OCI-LY7 (cell line): ENCODE measurements at regions not wholly inside any gene's neighbourhood (a gene's known extent, or its start where the extent isn't known, plus 50 kb on each side); places are given as distances from the start of the nearest gene placed in this dataset.

ENCODE experiments used
- BruUV-seq: library from RNA; stranded (reverse); fragments of 400-500 nt; replicated peaks from 2 replicates; lab custom pipeline; 2021; lab: Mats Ljungman, UMichigan
- CTCF ChIA-PET: fragments of 300-600 bp; sonication (Branson Sonifier 250); formaldehyde crosslinking; loops from one replicate; lab custom pipeline; 2022; ENCODE audit warnings: antibody characterized with exemption; ENCODE audit not compliant: unreplicated experiment; lab: Charles Lee
- POLR2A ChIA-PET: fragments of 300-600 bp; sonication (Branson Sonifier 250); formaldehyde crosslinking; loops from one replicate; lab custom pipeline; 2022; ENCODE audit warnings: antibody characterized with exemption; lab: Charles Lee
- DNase-seq: peaks from one replicate; pipeline ENCODE4 v3.0.0-alpha.2; 2015; ENCODE audit warnings: low spot score
- H2AFZ ChIP-seq: fragments of 200-600 bp; sonication (generic), shearing (Covaris generic); 2 replicates; pipeline ENCODE4 v1.6.1; 2014; ENCODE audit warnings: mild to moderate bottlenecking, antibody characterized with exemption, low read length, moderate library complexity
- H3K27ac ChIP-seq: fragments of 200-600 bp; sonication (generic); 2 replicates; pipeline ENCODE4 v1.5.1; 2014; ENCODE audit warnings: mixed run types, low read depth, mild to moderate bottlenecking, moderate library complexity, low read length, inconsistent platforms; ENCODE audit not compliant: poor library complexity, severe bottlenecking
- H3K36me3 ChIP-seq: fragments of 200-600 bp; sonication (generic); 2 replicates; pipeline ENCODE4 v1.6.1; 2014; ENCODE audit warnings: mild to moderate bottlenecking, antibody characterized with exemption, low read length, moderate library complexity, mixed read lengths; ENCODE audit not compliant: insufficient read depth
- H3K4me1 ChIP-seq: fragments of 200-600 bp; sonication (generic); 2 replicates; pipeline ENCODE4 v1.5.1; 2014; ENCODE audit warnings: mild to moderate bottlenecking, low read length; ENCODE audit not compliant: insufficient read depth, poor library complexity, severe bottlenecking
- H3K4me2 ChIP-seq: fragments of 200-600 bp; sonication (generic); 2 replicates; pipeline ENCODE4 v1.6.1; 2014; ENCODE audit warnings: mild to moderate bottlenecking, low read length
- H3K4me3 ChIP-seq: fragments of 200-600 bp; sonication (generic); 2 replicates; pipeline ENCODE4 v1.5.1; 2014; ENCODE audit warnings: mild to moderate bottlenecking, low read depth, low read length; ENCODE audit not compliant: poor library complexity, severe bottlenecking
- H3K79me2 ChIP-seq: fragments of 200-600 bp; sonication (generic); 2 replicates; pipeline ENCODE4 v1.6.1; 2016; ENCODE audit warnings: low read depth, mild to moderate bottlenecking, low read length, moderate library complexity, mixed read lengths; ENCODE audit not compliant: insufficient read depth
- H3K9me2 ChIP-seq: fragments of 200-600 bp; sonication (generic); 2 replicates; pipeline ENCODE4 v1.6.1; 2016; ENCODE audit warnings: mild to moderate bottlenecking, low read length, mixed read lengths; ENCODE audit not compliant: insufficient read depth
- H3K9me3 ChIP-seq: fragments of 200-600 bp; sonication (generic); 2 replicates; pipeline ENCODE4 v1.6.1; 2014; ENCODE audit warnings: mild to moderate bottlenecking, mixed run types, low read length, mixed read lengths
- H4K20me1 ChIP-seq: fragments of 200-600 bp; sonication (generic); 2 replicates; pipeline ENCODE4 v1.6.1; 2014; ENCODE audit warnings: mild to moderate bottlenecking, antibody characterized with exemption, low read length, moderate library complexity, mixed read lengths; ENCODE audit not compliant: insufficient read depth
- CTCF ChIP-seq: fragments of 200-600 bp; sonication (generic); conservative IDR thresholded peaks from 2 replicates; pipeline ENCODE4 v1.5.1; 2014; ENCODE audit warnings: mild to moderate bottlenecking, antibody characterized with exemption, low read length, moderate library complexity, mixed read lengths
- EZH2phosphoT487 ChIP-seq: fragments of 200-600 bp; sonication (generic); IDR thresholded peaks from 2 replicates; pipeline ENCODE4 v1.6.1; 2018; ENCODE audit warnings: low read depth, borderline replicate concordance, mild to moderate bottlenecking, mixed run types, antibody characterized with exemption, low read length, moderate library complexity, mixed read lengths
- intact Hi-C: fragments of 100-400 bp; cut with micrococcal nuclease; formaldehyde crosslinking; loops from one replicate; pipeline ENCODE4 v1.10.0; 2022; ENCODE audit not compliant: unreplicated experiment

- Histone ChIP-seq H3K4me2 (no peak overlapping the region), H3K36me3 (no peaks in the 10 kb centered on the region), H3K4me1 (no peaks in the 10 kb centered on the region), H3K9me2 (no peaks in the 10 kb centered on the region), H3K4me3 (no peak overlapping the region), H3K79me2 (no peaks in the 10 kb centered on the region), H2AFZ (no peak overlapping the region), H4K20me1 (no peaks in the 10 kb centered on the region), H3K27ac (no peak overlapping the region), H3K9me3 (no peaks in the 10 kb centered on the region)
- intact Hi-C loops = no loop called here
- BruUV-seq = no TSS peak
- POLR2A ChIA-PET = interaction anchor here (0.6 kb wide), 1 partner anchor 282 kb away, joined by 3 read pairs; no protein-coding TSS in a partner anchor
- TF ChIP-seq EZH2phosphoT487 (no peak), CTCF (no peak)
- CTCF ChIA-PET = no interaction called here
- no peak for DNase-seq
Measured at GRCh38 chr1:30149226-30149625, 574.2 kb downstream of the MATN1 start.

GRCh38 chr1:30148676-30149075, 574.7 kb downstream of the MATN1 start:
- Histone ChIP-seq H3K4me3 (no peak overlapping the region), H3K9me3 (no peaks in the 10 kb centered on the region), H2AFZ (no peak overlapping the region), H3K9me2 (no peaks in the 10 kb centered on the region), H3K4me2 (no peak overlapping the region), H4K20me1 (no peaks in the 10 kb centered on the region), H3K27ac (no peak overlapping the region), H3K79me2 (no peaks in the 10 kb centered on the region), H3K4me1 (no peaks in the 10 kb centered on the region), H3K36me3 (no peaks in the 10 kb centered on the region)
- TF ChIP-seq CTCF (no peak), EZH2phosphoT487 (no peak)
- DNase-seq = no peak
- intact Hi-C loops = no loop called here
- BruUV-seq = no TSS peak
- ChIA-PET CTCF (no interaction called here), POLR2A (no interaction called here)

- no peaks in the 10 kb centered on the region for H4K20me1 ChIP-seq
- no peaks in the 10 kb centered on the region for H3K4me1 ChIP-seq
- no peaks in the 10 kb centered on the region for H3K9me3 ChIP-seq
- no peak overlapping the region for H3K27ac ChIP-seq
- no peak overlapping the region for H3K4me3 ChIP-seq
- H3K9me2 ChIP-seq = no peaks in the 10 kb centered on the region
- intact Hi-C loops = no loop called here
- POLR2A ChIA-PET = no interaction called here
- H3K4me2 ChIP-seq = no peak overlapping the region
- H3K36me3 ChIP-seq = no peaks in the 10 kb centered on the region
- no peak for TF ChIP-seq EZH2phosphoT487
- no peak for TF ChIP-seq CTCF
- BruUV-seq = no TSS peak
- no peak for DNase-seq
- H2AFZ ChIP-seq = no peak overlapping the region
- CTCF ChIA-PET = no interaction called here
- no peaks in the 10 kb centered on the region for H3K79me2 ChIP-seq
Measured at GRCh38 chr1:30147188-30147587, 576.2 kb downstream of the MATN1 start.
